OCI-LY1 (cell line): ENCODE measurements at regions not wholly inside any gene's neighbourhood (a gene's known extent, or its start where the extent isn't known, plus 50 kb on each side); places are given as distances from the start of the nearest gene placed in this dataset.

Experiments used
- CTCF ChIP-seq: fragments of 200-600 bp; sonication (generic), shearing (Covaris generic); IDR thresholded peaks from 2 replicates; pipeline ENCODE4 v1.5.1; 2017; ENCODE audit warnings: mild to moderate bottlenecking, antibody characterized with exemption, low read length, moderate library complexity, mixed read lengths
- EZH2 ChIP-seq: fragments of 200-600 bp; sonication (generic), shearing (Covaris generic); IDR thresholded peaks from 2 replicates; pipeline ENCODE4 v1.8.0; 2017; ENCODE audit warnings: borderline replicate concordance, mixed run types, mild to moderate bottlenecking, antibody characterized with exemption, low read length, moderate library complexity, mixed read lengths

DNA sequence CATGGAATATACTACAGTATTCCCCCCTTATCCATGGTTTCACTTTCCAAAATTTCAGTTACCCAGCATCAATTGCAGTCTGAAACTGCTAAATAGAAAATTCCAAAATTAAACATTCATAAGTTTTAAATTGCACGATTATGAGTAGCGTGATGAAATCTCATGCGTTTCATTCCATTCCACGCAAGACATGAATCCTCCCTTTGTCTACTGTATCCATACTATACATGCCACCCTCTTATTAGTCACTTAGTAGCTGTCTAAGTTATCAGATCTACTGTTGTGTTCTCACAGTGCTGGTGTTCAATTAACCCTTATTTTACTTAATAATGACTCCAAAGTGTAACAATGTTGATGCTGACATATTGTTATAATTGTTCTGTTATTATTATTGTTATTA lies 261.2 kb upstream of the NDST4 start:
- TF ChIP-seq EZH2 (no peak), CTCF (no peak)
